RWPE2 (cell line): ENCODE measurements at regions not wholly inside any gene's neighbourhood (a gene's known extent, or its start where the extent isn't known, plus 50 kb on each side); places are given as distances from the start of the nearest gene placed in this dataset.

Experiments used
- ATAC-seq: fragments of 200-7000 bp; cut with Tn5 transposase; 3 replicates; pipeline ENCODE4 v1.9.1; 2021; ENCODE audit warnings: low read depth
- DNase-seq: peaks from one replicate; pipeline ENCODE4 v3.0.0-alpha.2; 2020; ENCODE audit warnings: low spot score
- H3K27ac ChIP-seq: fragments of 450-650 bp; 2 replicates; pipeline ENCODE4 v1.5.1; 2017; ENCODE audit warnings: mild to moderate bottlenecking; ENCODE audit not compliant: poor library complexity, severe bottlenecking
- H3K27me3 ChIP-seq: fragments of 250-450 bp; sonication (Bioruptor Pico); 2 replicates; pipeline ENCODE4 v1.5.1; 2021; ENCODE audit warnings: mild to moderate bottlenecking, moderate library complexity; ENCODE audit not compliant: insufficient read depth, poor library complexity, severe bottlenecking
- H3K36me3 ChIP-seq: fragments of 250-450 bp; sonication (Bioruptor Pico); 2 replicates; pipeline ENCODE4 v1.5.1; 2020; ENCODE audit warnings: low read depth, mild to moderate bottlenecking, moderate library complexity
- H3K4me1 ChIP-seq: fragments of 250-450 bp; sonication (Bioruptor Pico); 2 replicates; pipeline ENCODE4 v1.5.1; 2021; ENCODE audit warnings: mild to moderate bottlenecking, moderate library complexity; ENCODE audit not compliant: insufficient read depth, poor library complexity, severe bottlenecking
- H3K4me3 ChIP-seq: fragments of 250-450 bp; sonication (Bioruptor Pico); 2 replicates; pipeline ENCODE4 v1.5.1; 2021; ENCODE audit warnings: mild to moderate bottlenecking, moderate library complexity; ENCODE audit not compliant: severe bottlenecking
- H3K9me3 ChIP-seq: fragments of 250-450 bp; sonication (Bioruptor Pico); 2 replicates; pipeline ENCODE4 v1.5.1; 2021; ENCODE audit warnings: mild to moderate bottlenecking, moderate library complexity; ENCODE audit not compliant: severe bottlenecking
- TF ChIP-seq, protein P1 (sequence below): fragments of 450-650 bp; IDR thresholded peaks from one replicate; pipeline ENCODE4 v1.5.1; 2017; ENCODE audit warnings: mild to moderate bottlenecking, moderate library complexity; ENCODE audit not compliant: poor library complexity, severe bottlenecking

DNA sequence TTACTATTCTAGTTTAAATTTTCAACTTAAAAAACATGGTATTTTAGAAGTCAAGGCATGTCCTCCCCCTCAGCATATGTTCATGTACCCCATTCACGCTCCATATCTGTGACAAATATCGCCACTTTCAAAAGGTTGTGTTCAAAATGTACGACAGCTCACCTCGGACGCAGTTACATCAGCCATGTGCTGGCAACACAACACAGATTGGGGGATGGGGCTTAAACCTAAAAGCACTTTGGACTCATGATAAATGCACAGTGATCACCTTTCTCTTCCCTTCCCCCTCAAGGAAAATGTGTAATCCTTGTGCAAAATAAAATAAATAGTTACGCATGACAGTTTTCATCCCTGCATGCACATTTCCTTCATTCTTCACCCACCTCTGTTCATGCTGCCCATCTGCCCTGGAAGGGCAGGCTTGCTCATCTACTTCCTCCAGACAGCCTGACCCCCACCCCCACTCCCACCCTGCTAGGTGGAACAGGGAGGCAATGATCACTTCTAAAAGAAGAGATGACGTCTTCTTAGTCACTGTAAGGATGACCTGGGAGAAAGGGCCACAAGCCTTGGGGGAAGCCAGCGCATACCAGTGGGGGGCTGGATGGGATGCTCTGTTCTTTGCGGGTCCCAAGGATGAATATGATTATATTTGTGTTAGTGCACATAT lies 271.4 kb upstream of the SEMA6D start:
- DNase-seq (no peak), ATAC-seq (no peak)
- TF ChIP-seq, protein P1, sequence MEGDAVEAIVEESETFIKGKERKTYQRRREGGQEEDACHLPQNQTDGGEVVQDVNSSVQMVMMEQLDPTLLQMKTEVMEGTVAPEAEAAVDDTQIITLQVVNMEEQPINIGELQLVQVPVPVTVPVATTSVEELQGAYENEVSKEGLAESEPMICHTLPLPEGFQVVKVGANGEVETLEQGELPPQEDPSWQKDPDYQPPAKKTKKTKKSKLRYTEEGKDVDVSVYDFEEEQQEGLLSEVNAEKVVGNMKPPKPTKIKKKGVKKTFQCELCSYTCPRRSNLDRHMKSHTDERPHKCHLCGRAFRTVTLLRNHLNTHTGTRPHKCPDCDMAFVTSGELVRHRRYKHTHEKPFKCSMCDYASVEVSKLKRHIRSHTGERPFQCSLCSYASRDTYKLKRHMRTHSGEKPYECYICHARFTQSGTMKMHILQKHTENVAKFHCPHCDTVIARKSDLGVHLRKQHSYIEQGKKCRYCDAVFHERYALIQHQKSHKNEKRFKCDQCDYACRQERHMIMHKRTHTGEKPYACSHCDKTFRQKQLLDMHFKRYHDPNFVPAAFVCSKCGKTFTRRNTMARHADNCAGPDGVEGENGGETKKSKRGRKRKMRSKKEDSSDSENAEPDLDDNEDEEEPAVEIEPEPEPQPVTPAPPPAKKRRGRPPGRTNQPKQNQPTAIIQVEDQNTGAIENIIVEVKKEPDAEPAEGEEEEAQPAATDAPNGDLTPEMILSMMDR: no peak
- Histone ChIP-seq H3K36me3 (no peaks in the 10 kb centered on the region), H3K27ac (no peak overlapping the region), H3K4me3 (no peak overlapping the region), H3K4me1 (peaks cover 12% of the 10 kb centered on the region), H3K27me3 (no peaks in the 10 kb centered on the region), H3K9me3 (no peaks in the 10 kb centered on the region)

DNA sequence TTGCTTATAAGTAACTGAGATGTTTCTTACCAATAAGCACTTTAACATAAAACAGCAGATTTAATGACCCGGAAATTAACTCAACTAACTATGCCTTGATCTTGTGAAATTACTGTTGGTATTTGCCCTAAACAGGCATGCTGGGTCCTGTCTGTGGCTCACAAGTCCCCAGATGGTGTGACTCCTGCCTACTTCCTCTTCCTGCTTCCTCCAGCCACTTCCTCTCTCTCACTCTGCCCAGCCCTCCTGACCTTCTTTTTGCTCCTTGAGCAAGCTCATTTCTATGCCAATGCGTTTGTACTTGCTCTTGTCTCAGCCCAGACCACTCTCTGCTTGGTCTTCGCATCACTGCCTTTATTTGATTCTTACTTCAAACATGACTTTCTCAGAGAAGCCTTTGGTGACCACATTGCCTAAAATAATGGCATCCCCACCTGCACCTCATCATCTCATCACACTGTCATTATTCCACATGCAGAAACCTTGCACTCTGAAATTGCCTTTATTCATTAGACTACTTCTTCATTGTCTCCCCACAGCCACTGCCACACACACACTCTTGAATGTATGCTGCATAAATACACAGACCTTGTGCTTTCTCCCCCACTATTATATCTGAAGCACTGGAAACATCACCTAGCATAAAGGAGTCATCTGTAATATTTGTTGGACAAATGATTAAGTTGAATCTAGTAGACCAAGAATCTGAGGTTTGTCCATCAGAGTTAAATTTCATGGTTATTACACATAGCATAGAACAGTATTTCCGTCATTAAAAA lies 256.3 kb upstream of the SEMA6D start:
- TF ChIP-seq, protein P1: no peak
- H3K4me3 ChIP-seq: no peak overlapping the region
- peak overlapping the region; percentile 31 for H3K27ac ChIP-seq
- H3K9me3 ChIP-seq: peaks cover 2% of the 10 kb centered on the region
- H3K27me3 ChIP-seq: no peaks in the 10 kb centered on the region
- DNase-seq: no peak
- H3K36me3 ChIP-seq: no peaks in the 10 kb centered on the region
- ATAC-seq: peak; percentile 78
- peaks cover 20% of the 10 kb centered on the region for H3K4me1 ChIP-seq

DNA sequence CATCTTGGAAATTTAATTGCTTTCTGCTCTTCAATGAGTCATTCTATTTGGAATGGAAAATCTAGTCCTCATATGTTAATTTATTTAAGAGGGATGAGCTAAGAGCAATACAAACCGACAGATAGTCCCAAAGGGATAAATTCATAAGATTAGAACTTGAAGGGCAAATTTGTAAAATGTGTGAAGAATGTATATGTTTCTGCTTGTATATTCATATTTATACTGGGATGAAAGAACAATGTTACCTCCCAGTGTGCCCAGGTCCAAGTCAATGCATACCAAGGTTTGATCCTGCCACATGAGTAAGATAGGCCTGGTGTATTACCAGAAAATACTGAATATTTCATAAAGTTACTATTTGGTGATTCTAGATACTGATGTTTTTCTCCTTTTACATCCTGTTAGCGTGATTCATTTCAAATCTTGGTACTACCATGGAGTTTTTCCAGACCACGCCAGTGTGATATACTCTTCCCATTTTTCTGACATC lies 255.6 kb upstream of the SEMA6D start:
- H3K27ac ChIP-seq: peak overlapping the region; percentile 31
- H3K9me3 ChIP-seq: peaks cover 2% of the 10 kb centered on the region
- DNase-seq (no peak), ATAC-seq (no peak)
- no peaks in the 10 kb centered on the region for H3K27me3 ChIP-seq
- no peaks in the 10 kb centered on the region for H3K36me3 ChIP-seq
- TF ChIP-seq, protein P1: no peak
- no peak overlapping the region for H3K4me3 ChIP-seq
- peaks cover 25% of the 10 kb centered on the region for H3K4me1 ChIP-seq

DNA sequence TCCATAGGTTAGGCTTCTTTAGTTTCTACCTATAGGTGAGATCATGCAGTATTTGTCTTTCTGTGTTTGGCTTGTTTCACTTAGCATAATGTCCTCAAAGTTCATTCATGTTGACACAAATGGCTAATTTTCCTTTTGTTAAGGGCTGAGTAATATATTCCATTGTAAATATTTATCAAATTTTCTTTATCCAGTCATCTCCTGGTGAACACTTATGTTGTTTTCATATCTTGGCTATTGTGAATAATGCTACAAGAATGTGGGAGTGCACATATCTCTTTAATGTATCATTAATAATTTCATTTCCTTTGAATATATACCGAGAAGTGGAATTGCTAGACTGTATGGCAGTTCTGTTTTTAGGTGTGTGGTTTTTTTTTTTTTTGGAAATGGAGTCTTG lies 250.9 kb upstream of the SEMA6D start:
- H3K36me3 ChIP-seq: no peaks in the 10 kb centered on the region
- peaks cover 2% of the 10 kb centered on the region for H3K9me3 ChIP-seq
- DNase-seq (no peak), ATAC-seq (peak; percentile 92)
- no peak overlapping the region for H3K4me3 ChIP-seq
- H3K27ac ChIP-seq: peak overlapping the region; percentile 59
- TF ChIP-seq, protein P1: no peak
- H3K27me3 ChIP-seq: no peaks in the 10 kb centered on the region
- H3K4me1 ChIP-seq: peaks cover 17% of the 10 kb centered on the region
